GM19043 (cell line): ENCODE measurements at regions not wholly inside any gene's neighbourhood (a gene's known extent, or its start where the extent isn't known, plus 50 kb on each side); places are given as distances from the start of the nearest gene placed in this dataset.

Source experiments
- ATAC-seq: cut with Tn5 transposase; IDR thresholded peaks from one replicate; pipeline ENCODE4 v1.9.1; 2021; ENCODE audit warnings: low read depth; ENCODE audit not compliant: unreplicated experiment

DNA sequence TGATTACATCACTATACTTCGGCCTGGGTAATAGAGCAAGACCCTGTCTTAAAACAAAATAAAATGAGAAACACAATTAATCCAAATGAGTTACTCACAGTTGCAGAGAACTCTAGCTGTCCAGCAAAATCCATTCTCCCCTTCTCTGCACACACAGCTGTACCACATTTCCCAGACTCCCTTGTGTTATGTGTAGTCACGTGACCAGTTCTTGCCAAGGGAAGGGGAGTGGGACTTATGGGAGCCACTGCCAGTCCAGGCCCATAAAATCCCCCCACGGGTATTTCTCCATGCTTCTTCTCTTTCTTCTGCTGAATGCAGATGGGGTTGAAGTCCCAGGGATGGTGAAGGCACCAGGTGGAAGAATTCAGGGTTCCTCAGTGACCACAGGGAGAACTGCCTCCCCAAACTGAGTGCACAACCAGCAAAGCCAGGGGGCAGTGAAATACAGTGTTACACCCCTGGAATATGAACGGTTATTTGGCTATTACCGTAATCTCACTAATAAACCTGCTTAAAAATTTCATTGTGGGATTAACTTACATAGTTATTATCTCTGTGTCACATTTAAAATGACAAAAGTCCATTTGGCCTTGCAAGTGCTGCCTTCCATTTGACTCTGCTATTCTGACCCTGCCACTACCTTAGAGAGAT, 85.6 kb upstream of the FMN2 start:
- no peak for ATAC-seq

DNA sequence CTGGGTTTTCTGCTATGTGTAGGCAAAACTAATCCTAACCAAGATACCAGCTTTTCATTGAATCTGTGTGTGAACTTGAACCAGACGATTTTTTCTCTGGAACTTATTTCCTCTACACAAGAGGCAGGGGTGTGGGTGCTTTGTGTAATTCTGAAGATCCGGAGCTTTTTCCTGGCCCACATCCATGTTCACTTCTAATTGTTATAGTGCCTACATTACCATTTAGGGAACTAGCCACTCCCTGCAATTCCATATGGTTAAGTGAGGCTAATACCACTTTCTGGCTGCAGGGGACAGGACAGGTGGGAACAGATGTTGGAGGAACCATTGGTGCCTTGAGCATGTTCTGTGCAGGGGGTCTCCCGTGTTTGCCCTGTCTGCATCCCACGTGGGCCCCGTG, 83.4 kb upstream of the FMN2 start:
- no peak for ATAC-seq

GRCh38 chr1:240014051-240014450, 77.6 kb upstream of the FMN2 start:
- ATAC-seq, result no peak

- ATAC-seq, result no peak
Observed at GRCh38 chr1:240018617-240019016, 73.1 kb upstream of the FMN2 start.

DNA sequence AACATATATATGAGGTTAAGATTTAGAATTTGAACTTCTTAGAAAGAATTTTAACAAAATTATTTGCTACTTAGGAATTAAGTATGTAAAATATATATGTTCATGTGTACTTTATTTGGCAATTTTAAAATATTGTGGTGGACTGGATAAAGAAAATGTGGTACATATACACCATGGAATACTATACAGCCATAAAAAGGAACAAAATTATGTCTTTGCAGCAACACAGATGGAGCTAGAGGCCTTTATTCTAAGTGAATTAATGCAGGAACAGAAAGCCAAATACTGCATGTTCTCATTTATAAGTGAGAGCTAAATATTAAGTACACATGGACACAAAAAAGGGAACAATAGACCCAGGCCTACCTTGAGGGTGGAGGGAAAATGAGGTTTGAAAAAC, 72.2 kb upstream of the FMN2 start:
- ATAC-seq, result no peak

DNA sequence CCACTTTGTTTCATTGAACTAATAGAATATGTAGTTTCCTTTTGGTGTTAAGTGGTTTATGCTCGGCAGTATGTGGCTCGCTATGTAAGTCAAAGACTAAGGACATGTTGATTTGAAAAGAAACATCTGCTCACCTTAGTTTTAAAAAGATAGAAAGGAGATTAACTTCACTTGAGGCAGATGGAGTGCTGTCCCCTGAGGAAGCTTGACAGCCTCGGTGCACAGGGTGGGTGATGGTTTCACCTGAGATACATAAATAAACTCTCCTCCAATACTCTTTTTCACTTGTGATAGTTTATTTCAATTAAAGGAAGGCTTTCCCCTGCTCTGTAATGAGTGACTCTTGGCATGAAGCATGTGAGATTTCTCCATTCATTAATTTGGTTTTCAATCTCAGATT, 70.8 kb upstream of the FMN2 start:
- no peak for ATAC-seq

GRCh38 chr1:240021709-240022108, 70.0 kb upstream of the FMN2 start:
- ATAC-seq, result no peak

DNA sequence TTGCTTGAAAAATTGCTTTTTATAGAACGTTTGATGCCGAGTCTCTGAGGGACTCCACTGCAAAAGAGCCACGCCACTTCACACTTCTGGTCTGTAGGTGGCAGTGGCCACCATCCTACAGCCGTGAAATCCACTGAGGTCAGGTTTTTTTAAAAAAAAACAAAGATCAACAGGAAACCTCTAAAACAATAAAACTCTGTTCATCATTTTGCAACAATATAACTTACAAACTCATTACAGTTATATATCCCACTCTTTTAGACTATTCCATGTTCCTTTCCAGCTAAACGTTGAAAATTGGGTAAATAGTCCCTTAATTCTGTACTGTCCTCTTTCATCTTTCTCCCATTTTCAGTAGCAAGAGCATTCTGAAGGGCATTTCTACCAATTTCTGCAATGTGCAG, 64.6 kb upstream of the FMN2 start:
- ATAC-seq, result peak; percentile 87

DNA sequence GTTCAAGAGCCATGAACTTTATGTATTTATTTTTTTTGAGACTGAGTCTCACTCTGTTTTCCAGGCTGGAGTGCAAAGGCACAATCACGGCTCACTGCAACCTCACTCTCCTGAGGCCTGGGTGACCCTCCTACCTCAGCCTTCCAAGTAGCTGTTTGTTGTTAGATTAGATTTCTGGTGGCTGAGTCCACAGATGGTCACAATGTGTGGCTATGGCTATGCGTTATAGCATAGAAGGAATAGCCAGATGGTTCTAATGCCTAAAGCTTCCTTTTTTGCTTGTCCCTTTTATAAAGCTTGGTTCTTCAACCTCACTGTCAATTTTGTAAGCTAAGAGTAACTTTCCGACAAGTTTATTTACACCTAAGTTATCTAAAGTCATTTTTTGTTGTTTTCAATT, 62.3 kb upstream of the FMN2 start:
- no peak for ATAC-seq

DNA sequence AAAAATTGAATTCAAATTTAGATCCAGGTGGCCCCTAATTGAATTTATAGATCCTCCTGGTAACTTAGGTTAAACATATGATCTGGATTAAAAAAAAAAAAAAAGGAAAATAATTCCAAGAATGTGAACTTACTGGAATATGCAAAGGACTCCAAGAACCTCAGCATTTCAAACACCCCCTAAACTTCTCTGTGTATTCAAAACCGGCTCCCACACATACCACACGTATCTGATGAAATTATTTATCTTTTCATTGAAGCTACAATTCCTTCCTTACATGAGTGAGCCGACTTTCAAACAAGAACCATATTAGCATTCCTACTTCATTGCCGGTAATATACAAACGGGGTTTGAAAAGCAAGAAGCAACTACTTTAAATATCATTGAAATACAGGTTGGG, 61.4 kb upstream of the FMN2 start:
- ATAC-seq, result no peak

GRCh38 chr1:240031009-240031408, 60.7 kb upstream of the FMN2 start:
- no peak for ATAC-seq

DNA sequence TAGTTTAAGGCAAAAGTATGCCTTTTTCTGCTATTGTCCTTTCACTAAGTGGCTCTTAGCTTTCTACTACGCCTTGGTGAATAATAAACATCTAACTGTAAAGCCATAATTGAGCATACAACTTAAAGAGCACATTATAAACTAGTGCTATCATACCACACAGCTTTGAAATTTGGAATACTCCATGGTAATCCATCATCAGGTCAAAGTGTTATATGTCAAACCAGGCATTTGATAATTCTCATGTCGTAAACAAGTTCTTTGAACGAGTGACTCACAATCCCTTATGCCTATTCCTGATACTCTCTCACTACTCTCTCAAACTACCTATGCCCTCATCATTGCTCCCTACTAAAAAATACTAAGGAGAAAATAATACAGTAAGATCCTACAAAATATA, 60.3 kb upstream of the FMN2 start:
- ATAC-seq, result no peak

DNA sequence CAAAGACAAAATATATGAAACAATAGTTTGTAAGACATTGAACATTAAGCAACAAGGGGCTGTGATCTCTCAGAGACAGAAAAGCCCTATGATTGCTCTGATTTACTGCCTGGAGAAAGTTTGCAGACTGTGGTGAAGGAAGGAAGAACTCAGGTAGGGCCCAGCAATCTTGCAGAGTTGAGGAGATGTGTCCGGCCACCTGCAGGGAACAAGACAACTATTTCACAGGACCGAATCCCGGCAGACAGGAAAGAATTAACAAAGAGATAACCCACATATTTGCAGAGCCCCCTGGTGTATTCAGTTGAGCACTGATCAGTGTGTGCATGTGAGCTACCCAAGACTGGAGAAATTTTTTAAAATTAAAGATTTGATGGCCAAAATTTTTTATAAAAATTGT, 58.3 kb upstream of the FMN2 start:
- ATAC-seq, result no peak

DNA sequence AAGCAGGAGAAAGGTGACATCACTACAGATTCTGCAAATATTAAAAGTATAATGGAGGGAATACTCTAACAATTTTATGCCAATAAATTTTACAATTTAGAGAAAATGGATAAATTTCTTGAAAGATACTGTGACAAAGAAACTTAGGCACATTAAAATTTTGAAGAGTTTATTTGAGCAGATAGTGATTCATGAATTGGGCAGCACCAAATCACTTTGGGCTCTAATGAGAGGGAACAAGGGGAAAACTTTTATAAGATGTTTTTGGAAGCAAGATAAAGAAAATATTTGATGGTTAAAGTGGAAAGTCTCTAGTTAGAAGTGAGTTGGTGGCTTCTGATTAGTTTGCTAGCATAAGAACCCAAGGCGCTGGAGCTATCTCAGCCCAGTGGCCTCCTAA, 55.2 kb upstream of the FMN2 start:
- no peak for ATAC-seq
